ENCODE measurements at regions not wholly inside any gene's neighbourhood (a gene's known extent, or its start where the extent isn't known, plus 50 kb on each side); places are given as distances from the start of the nearest gene placed in this dataset.
A peak's percentile ranks its signal among the peaks of the same experiment; 100 is the strongest.

DNA sequence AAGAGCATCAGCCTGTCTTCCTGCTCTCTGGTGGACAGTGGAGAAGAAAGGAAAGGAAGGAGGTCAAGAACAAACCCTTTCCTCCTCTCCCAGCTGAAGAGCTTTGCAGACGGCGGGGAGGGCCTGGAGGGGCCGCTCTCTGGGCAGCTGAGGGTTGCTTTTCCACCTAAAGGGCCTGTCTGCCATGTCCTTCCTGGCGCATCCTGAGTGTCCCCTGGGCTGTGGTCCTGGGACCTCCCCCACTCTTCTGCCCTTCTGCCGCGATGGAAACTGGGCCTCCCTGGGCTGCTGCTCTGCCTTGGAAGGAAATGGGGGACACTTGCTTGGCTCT lies 107.0 kb downstream of the ETS2 start:
- Histone ChIP-seq H3K27ac (peak overlapping the region; percentile 54 to 82 (median 79)), H3K27me3 (no peaks in the 10 kb centered on the region), H3K36me3 (no peaks in the 10 kb centered on the region), H3K4me3 (peak overlapping the region in 2 of 4 donors; percentile 11 to 16), H3K4me1 (peaks cover 0 to 38% (median 26%) of the 10 kb centered on the region in 4 donors), H3K9me3 (no peaks in the 10 kb centered on the region)
- TF ChIP-seq EP300 (IDR thresholded peaks at IDR 0.05) (no peak), POLR2A (IDR thresholded peaks at IDR 0.05) (peak in 1 of 2 donors; percentile 35)
- intact Hi-C loops (cut with DNase I): loop anchor here (5.0 kb wide), 2 partner anchors 105 to 155 kb away; partner anchors contain the start of gene ETS2
- 21 to 62% methylated on average over 6 of the region's 6 CpGs for WGBS, 2 donors
- no peak for DNase-seq

DNA sequence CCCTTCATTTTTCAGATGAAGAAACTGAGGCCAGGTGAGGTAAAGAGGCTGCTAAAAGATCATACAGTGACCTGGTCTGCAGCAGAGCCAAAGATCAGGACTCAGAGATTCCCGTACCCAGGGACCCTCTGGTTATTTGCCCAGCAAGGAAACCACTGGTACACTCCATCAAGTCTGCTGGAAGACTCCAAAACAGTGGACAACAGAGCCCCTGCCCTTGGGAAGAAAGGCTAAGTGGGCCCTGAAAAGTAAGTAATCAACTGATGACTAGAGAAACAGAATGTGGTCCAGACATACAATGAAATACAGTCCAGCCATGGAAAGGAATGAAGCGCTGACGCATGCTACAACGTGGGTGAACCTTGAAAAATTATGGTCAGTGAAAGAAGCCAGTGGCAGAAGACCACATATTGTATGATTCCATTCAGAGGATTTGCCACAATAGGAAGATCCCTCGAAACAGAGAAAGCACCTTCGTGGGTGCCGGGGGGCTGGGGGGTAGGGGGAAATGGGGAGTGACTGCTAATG lies 106.4 kb downstream of the ETS2 start:
- Histone ChIP-seq H3K4me3 (no peak overlapping the region), H3K27ac (peak overlapping the region; percentile 54 to 82 (median 79)), H3K9me3 (no peaks in the 10 kb centered on the region), H3K27me3 (no peaks in the 10 kb centered on the region), H3K36me3 (no peaks in the 10 kb centered on the region), H3K4me1 (peaks cover 0 to 44% (median 32%) of the 10 kb centered on the region in 4 donors)
- 94 to 95% methylated on average over 7 of the region's 7 CpGs for WGBS, 2 donors
- DNase-seq: no peak
- TF ChIP-seq EP300 (IDR thresholded peaks at IDR 0.05): peak in 1 of 4 donors; percentile 60
- TF ChIP-seq, protein P1, sequence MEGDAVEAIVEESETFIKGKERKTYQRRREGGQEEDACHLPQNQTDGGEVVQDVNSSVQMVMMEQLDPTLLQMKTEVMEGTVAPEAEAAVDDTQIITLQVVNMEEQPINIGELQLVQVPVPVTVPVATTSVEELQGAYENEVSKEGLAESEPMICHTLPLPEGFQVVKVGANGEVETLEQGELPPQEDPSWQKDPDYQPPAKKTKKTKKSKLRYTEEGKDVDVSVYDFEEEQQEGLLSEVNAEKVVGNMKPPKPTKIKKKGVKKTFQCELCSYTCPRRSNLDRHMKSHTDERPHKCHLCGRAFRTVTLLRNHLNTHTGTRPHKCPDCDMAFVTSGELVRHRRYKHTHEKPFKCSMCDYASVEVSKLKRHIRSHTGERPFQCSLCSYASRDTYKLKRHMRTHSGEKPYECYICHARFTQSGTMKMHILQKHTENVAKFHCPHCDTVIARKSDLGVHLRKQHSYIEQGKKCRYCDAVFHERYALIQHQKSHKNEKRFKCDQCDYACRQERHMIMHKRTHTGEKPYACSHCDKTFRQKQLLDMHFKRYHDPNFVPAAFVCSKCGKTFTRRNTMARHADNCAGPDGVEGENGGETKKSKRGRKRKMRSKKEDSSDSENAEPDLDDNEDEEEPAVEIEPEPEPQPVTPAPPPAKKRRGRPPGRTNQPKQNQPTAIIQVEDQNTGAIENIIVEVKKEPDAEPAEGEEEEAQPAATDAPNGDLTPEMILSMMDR (IDR thresholded peaks at IDR 0.05): no peak
- intact Hi-C loops (cut with DNase I): loop anchor here (5.0 kb wide), 2 partner anchors 105 to 155 kb away; partner anchors contain the start of gene ETS2

DNA sequence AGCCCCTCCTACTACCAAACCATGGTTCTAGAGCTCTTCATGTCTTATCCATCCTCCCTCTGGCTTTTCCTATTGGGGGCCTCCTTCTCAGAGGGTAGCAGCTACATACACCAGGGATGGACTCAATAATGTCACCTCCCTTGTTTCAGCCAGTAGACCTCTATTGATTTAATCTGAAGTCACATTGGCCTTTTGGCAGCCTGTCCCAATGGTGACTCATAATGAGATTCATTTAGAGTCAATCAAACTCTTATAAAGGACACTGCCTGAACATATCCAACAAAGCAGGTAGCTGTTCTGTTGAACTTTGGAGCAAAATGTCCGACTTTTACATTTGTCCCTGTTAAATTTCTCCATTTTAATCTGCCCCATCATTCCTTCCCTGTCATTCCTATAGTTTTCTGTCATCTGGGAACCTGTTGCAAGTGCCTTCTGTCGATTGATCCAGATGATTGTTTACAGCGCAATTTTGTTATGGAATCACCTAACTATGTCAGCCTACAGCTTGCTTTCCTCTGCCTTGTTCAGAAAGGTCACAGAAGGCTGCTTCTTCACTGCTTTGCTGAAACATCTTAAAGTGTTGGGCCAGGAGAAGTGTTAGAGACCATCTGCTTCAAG lies 105.9 kb downstream of the ETS2 start:
- no peak for TF ChIP-seq EP300 (IDR thresholded peaks at IDR 0.05)
- no peak for TF ChIP-seq POLR2A (IDR thresholded peaks at IDR 0.05)
- TF ChIP-seq POLR2AphosphoS5 (IDR thresholded peaks at IDR 0.05): no peak
- TF ChIP-seq, protein P1 (IDR thresholded peaks at IDR 0.05): no peak
- WGBS, 2 donors: 61 to 84% methylated on average over 3 of the region's 3 CpGs
- H3K27ac ChIP-seq: peak overlapping the region; percentile 54 to 82 (median 79)
- no peaks in the 10 kb centered on the region for H3K36me3 ChIP-seq
- no peak for DNase-seq
- H3K4me3 ChIP-seq: no peak overlapping the region
- intact Hi-C loops (cut with DNase I): loop anchor here (5.0 kb wide), 2 partner anchors 104 to 154 kb away; partner anchors contain the start of gene ETS2
- H3K9me3 ChIP-seq: no peaks in the 10 kb centered on the region
- H3K4me1 ChIP-seq: peaks cover 0 to 49% (median 38%) of the 10 kb centered on the region in 4 donors
- no peaks in the 10 kb centered on the region for H3K27me3 ChIP-seq

DNA sequence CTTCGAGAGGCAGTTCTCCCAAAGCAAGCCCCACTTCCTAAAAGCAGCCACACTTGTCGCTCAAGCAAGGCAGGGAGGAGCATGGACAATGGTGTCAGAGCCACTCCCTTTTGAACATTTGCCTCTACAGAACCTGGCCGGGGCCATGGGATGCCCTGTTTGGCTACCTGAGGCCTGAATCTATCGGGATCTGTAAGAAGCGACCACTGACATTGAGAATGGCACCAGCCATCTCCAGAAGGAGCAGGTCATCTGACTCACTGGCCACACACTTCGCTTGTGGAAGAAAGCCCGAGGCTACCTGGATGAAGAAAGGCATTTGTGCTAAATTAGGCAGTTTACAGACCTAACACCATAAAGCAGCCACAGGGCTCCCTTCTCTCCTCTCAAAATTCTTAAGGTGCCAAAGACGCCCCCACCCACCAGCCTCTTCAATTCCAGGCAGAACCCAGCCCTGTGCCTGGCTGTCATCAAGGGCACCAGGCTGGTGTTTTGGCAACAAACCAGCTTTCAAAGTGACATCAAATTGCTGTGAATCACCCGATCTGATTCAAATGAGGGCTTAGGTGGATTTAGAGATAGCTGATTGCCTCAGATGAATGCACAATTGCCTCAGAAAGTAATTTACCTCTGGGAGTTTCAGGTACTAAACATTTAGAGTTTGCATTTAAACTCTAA lies 104.8 kb downstream of the ETS2 start:
- Histone ChIP-seq H3K36me3 (no peaks in the 10 kb centered on the region), H3K27me3 (no peaks in the 10 kb centered on the region), H3K4me1 (peaks cover 0 to 46% (median 38%) of the 10 kb centered on the region in 4 donors), H3K9me3 (no peaks in the 10 kb centered on the region), H3K4me3 (no peak overlapping the region), H3K27ac (peak overlapping the region; percentile 27 to 82 (median 79))
- TF ChIP-seq EP300 (IDR thresholded peaks at IDR 0.05): no peak
- no peak for TF ChIP-seq POLR2AphosphoS5 (IDR thresholded peaks at IDR 0.05)
- TF ChIP-seq, protein P1 (IDR thresholded peaks at IDR 0.05): no peak
- no peak for TF ChIP-seq POLR2A (IDR thresholded peaks at IDR 0.05)
- no peak for DNase-seq
- 27 to 70% methylated on average over 9 of the region's 9 CpGs for WGBS, 2 donors
- intact Hi-C loops (cut with DNase I): loop anchor here (5.0 kb wide), 2 partner anchors 103 to 153 kb away; partner anchors contain the start of gene ETS2

DNA sequence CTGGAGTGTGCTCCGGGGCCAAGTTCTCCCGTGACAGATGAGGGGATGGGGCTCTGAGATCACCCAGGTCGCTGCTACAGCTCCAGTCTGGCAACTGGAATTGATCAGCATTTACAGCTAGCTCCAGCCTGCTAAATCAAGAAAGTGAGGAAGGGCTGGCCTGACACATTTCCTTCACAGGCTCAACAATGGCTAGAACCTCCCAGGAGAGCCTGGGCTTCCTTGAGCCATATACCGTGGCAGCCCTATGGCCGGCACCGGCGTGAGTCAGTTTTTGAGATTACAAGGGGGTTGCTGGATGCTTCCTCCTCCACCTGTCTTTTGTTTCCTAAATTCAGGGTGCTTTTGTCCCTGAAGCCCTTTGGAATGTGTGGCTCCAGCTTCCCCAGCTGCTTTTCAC lies 104.2 kb downstream of the ETS2 start:
- Histone ChIP-seq H3K9me3 (no peaks in the 10 kb centered on the region), H3K27me3 (no peaks in the 10 kb centered on the region), H3K4me1 (peaks cover 0 to 40% (median 35%) of the 10 kb centered on the region in 4 donors), H3K27ac (peak overlapping the region; percentile 27 to 82 (median 79)), H3K36me3 (no peaks in the 10 kb centered on the region), H3K4me3 (no peak overlapping the region)
- intact Hi-C loops (cut with DNase I): loop anchor here (5.0 kb wide), 3 partner anchors 103 to 1142 kb away; partner anchors contain the start of gene ETS2
- TF ChIP-seq POLR2AphosphoS5 (IDR thresholded peaks at IDR 0.05): no peak
- TF ChIP-seq, protein P1 (IDR thresholded peaks at IDR 0.05): no peak
- TF ChIP-seq EP300 (IDR thresholded peaks at IDR 0.05): no peak
- TF ChIP-seq POLR2A (IDR thresholded peaks at IDR 0.05): no peak
- 52 to 72% methylated on average over 7 of the region's 7 CpGs for WGBS, 2 donors
- no peak for DNase-seq

All from sigmoid colon (tissue), 6 donors.